DND-41 (cell line): ENCODE measurements at regions not wholly inside any gene's neighbourhood (a gene's known extent, or its start where the extent isn't known, plus 50 kb on each side); places are given as distances from the start of the nearest gene placed in this dataset.

ENCODE experiments used
- ATAC-seq: fragments of 200-7000 bp; cut with Tn5 transposase; 3 replicates; pipeline ENCODE4 v1.9.1; 2021; ENCODE audit warnings: low read depth; ENCODE audit not compliant: insufficient read depth
- DNase-seq: peaks from one replicate; pipeline ENCODE4 v3.0.0-alpha.2; 2020
- H2AFZ ChIP-seq: 2 replicates; pipeline ENCODE4 v1.6.0; 2012; ENCODE audit warnings: low read depth, low read length
- H3K27ac ChIP-seq: 2 replicates; pipeline ENCODE4 v1.5.1; 2012; ENCODE audit warnings: low read length, inconsistent platforms
- H3K27me3 ChIP-seq: fragments of 200-600 bp; sonication (generic); 2 replicates; pipeline ENCODE4 v1.6.0; 2012; ENCODE audit warnings: low read length, mild to moderate bottlenecking, inconsistent platforms; ENCODE audit not compliant: insufficient read depth, poor library complexity
- H3K36me3 ChIP-seq: 2 replicates; pipeline ENCODE4 v1.5.1; 2012; ENCODE audit warnings: low read length, inconsistent platforms; ENCODE audit not compliant: insufficient read depth
- H3K4me1 ChIP-seq: 2 replicates; pipeline ENCODE4 v1.5.1; 2012; ENCODE audit warnings: mild to moderate bottlenecking, low read length; ENCODE audit not compliant: insufficient read depth
- H3K4me2 ChIP-seq: 2 replicates; pipeline ENCODE4 v1.6.0; 2012; ENCODE audit warnings: mild to moderate bottlenecking, moderate library complexity, low read length, inconsistent platforms; ENCODE audit not compliant: insufficient read depth
- H3K4me3 ChIP-seq, 2 experiments: fragments of 200-600 bp in 1 of 2; shearing (Covaris generic) in 1 of 2; 2 replicates each; pipeline ENCODE4 v1.5.1; 2012 to 2016; ENCODE audit warnings: inconsistent platforms in 2 of 2, low read length in 2 of 2, mild to moderate bottlenecking in 2 of 2, low read depth in 1 of 2, moderate library complexity in 1 of 2
- H3K79me2 ChIP-seq: 2 replicates; pipeline ENCODE4 v1.6.0; 2012; ENCODE audit warnings: low read length, inconsistent platforms; ENCODE audit not compliant: insufficient read depth
- H3K9ac ChIP-seq: 2 replicates; pipeline ENCODE4 v1.6.0; 2012; ENCODE audit warnings: low read depth, mild to moderate bottlenecking, inconsistent platforms, low read length, moderate library complexity
- H3K9me3 ChIP-seq: 2 replicates; pipeline ENCODE4 v1.5.1; 2012; ENCODE audit warnings: low read length, moderate library complexity, mild to moderate bottlenecking, inconsistent platforms; ENCODE audit not compliant: insufficient read depth, severe bottlenecking
- H4K20me1 ChIP-seq: 2 replicates; pipeline ENCODE4 v1.6.0; 2012; ENCODE audit warnings: low read length; ENCODE audit not compliant: insufficient read depth
- EZH2 ChIP-seq: IDR thresholded peaks from 3 replicates; pipeline ENCODE4 v1.6.1; 2012; ENCODE audit warnings: borderline replicate concordance, low read depth, mild to moderate bottlenecking, moderate library complexity, low read length, inconsistent platforms; ENCODE audit not compliant: severe bottlenecking
- TF ChIP-seq, protein P1 (sequence below): IDR thresholded peaks from 2 replicates; pipeline ENCODE4 v1.5.1; 2012; ENCODE audit warnings: borderline replicate concordance, low read length, moderate library complexity, mild to moderate bottlenecking; ENCODE audit not compliant: poor library complexity, severe bottlenecking; ENCODE audit errors: extremely low read depth

- H3K4me2 ChIP-seq = no peak overlapping the region
- DNase-seq (no peak), ATAC-seq (no peak)
- H3K36me3 ChIP-seq = no peaks in the 10 kb centered on the region
- no peaks in the 10 kb centered on the region for H4K20me1 ChIP-seq
- no peak overlapping the region for H3K9ac ChIP-seq
- no peak overlapping the region for H2AFZ ChIP-seq
- TF ChIP-seq EZH2 = no peak
- TF ChIP-seq, protein P1, sequence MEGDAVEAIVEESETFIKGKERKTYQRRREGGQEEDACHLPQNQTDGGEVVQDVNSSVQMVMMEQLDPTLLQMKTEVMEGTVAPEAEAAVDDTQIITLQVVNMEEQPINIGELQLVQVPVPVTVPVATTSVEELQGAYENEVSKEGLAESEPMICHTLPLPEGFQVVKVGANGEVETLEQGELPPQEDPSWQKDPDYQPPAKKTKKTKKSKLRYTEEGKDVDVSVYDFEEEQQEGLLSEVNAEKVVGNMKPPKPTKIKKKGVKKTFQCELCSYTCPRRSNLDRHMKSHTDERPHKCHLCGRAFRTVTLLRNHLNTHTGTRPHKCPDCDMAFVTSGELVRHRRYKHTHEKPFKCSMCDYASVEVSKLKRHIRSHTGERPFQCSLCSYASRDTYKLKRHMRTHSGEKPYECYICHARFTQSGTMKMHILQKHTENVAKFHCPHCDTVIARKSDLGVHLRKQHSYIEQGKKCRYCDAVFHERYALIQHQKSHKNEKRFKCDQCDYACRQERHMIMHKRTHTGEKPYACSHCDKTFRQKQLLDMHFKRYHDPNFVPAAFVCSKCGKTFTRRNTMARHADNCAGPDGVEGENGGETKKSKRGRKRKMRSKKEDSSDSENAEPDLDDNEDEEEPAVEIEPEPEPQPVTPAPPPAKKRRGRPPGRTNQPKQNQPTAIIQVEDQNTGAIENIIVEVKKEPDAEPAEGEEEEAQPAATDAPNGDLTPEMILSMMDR = no peak
- no peaks in the 10 kb centered on the region for H3K9me3 ChIP-seq
- H3K4me1 ChIP-seq = peaks cover 37% of the 10 kb centered on the region
- no peaks in the 10 kb centered on the region for H3K79me2 ChIP-seq
- H3K27ac ChIP-seq = no peak overlapping the region
- H3K27me3 ChIP-seq = no peaks in the 10 kb centered on the region
- H3K4me3 ChIP-seq = no peak overlapping the region
Measured at GRCh38 chr6:105833959-105834947, 251.9 kb upstream of the PRDM1 start.

GRCh38 chr6:105832313-105832761 is 253.8 kb upstream of the PRDM1 start:
- Histone ChIP-seq H2AFZ (no peak overlapping the region), H3K9me3 (no peaks in the 10 kb centered on the region), H4K20me1 (no peaks in the 10 kb centered on the region), H3K4me1 (peaks cover 25% of the 10 kb centered on the region), H3K27ac (no peak overlapping the region), H3K79me2 (no peaks in the 10 kb centered on the region), H3K4me3 (no peak overlapping the region), H3K27me3 (no peaks in the 10 kb centered on the region), H3K4me2 (no peak overlapping the region), H3K9ac (no peak overlapping the region), H3K36me3 (no peaks in the 10 kb centered on the region)
- no peak for DNase-seq
- TF ChIP-seq, protein P1 = no peak
- TF ChIP-seq EZH2 = no peak
- ATAC-seq = no peak

GRCh38 chr6:105831311-105832097 is 254.6 kb upstream of the PRDM1 start:
- Histone ChIP-seq H3K4me3 (no peak overlapping the region), H3K79me2 (no peaks in the 10 kb centered on the region), H4K20me1 (no peaks in the 10 kb centered on the region), H3K9ac (no peak overlapping the region), H3K4me1 (peaks cover 17% of the 10 kb centered on the region), H3K9me3 (no peaks in the 10 kb centered on the region), H3K4me2 (no peak overlapping the region), H3K27ac (peak overlapping the region; percentile 34; the same call in 1 of the 2 replicates), H3K27me3 (no peaks in the 10 kb centered on the region), H2AFZ (peak overlapping the region; percentile 65), H3K36me3 (no peaks in the 10 kb centered on the region)
- TF ChIP-seq EZH2 = no peak
- TF ChIP-seq, protein P1 = no peak
- no peak for DNase-seq
- ATAC-seq = no peak
